ENCODE measurements at regions not wholly inside any gene's neighbourhood (a gene's known extent, or its start where the extent isn't known, plus 50 kb on each side); places are given as distances from the start of the nearest gene placed in this dataset.

DNA sequence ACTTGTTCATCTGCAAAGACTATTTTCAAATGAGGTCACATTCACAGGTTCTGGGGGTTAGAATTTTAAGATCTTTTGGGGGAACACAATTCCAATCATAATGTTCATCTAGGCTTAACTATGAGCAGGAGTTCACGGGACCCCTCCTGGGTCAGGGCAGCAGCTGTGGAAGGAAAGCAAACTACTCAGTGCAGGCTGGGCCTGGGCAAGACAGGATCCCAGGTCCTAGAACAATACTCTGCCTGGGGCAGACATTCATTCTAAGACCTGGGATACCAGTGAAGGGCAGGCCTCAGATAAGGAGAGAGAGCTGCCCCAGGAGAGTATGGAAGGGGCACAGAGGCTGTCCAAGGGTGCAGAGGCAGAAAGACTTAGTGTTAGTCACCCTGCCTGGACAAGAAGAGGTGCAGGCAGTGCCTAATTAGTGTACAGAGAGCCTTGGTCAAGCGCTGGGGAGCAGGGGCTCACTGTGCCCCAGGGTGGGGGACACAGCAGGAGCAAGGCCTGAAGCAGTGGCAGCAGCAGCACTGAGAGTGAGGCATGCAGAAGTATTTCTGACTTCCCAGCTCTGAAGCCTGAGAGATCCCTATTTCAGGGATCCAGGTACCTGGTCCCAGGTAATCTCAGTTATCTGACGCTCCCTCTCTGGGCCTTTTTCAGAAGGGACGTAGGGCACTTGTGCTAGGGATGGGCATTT, 123.0 kb upstream of the MAMLD1 start:
- Histone ChIP-seq H3K27ac (ENCODE audit: low read length) (no peak overlapping the region), H4K20me1 (ENCODE audit: low read length) (no peaks in the 10 kb centered on the region), H3K4me1 (ENCODE audit: insufficient read depth, low read length) (no peaks in the 10 kb centered on the region), H3K9ac (ENCODE audit: low read length) (no peak overlapping the region), H3K79me2 (ENCODE audit: low read length) (no peaks in the 10 kb centered on the region), H3K36me3 (ENCODE audit: low read depth, low read length) (no peaks in the 10 kb centered on the region), H3K4me2 (ENCODE audit: low read length) (no peak overlapping the region), H3K4me3 (ENCODE audit: low read length) (no peak overlapping the region), H3K9me3 (ENCODE audit: low read length) (no peaks in the 10 kb centered on the region), H2AFZ (ENCODE audit: low read length) (no peak overlapping the region), H3K9me2 (replicated peaks; ENCODE audit: low read length) (no peaks in the 10 kb centered on the region), H3K27me3 (ENCODE audit: low read length) (no peaks in the 10 kb centered on the region), H3F3A (ENCODE audit: low read length, unreplicated experiment) (no peaks in the 10 kb centered on the region)
- CTCF ChIA-PET = no interaction called here
- ATAC-seq = no peak
- no TSS peak for BruUV-seq (replicated peaks)
- POLR2A ChIA-PET (ENCODE audit: unreplicated experiment) = no interaction called here
- no peak for DNase-seq
- TF ChIP-seq EZH2phosphoT487 (IDR thresholded peaks at IDR 0.05; ENCODE audit: borderline replicate concordance, low read length) = no peak
- TF ChIP-seq, protein P1, sequence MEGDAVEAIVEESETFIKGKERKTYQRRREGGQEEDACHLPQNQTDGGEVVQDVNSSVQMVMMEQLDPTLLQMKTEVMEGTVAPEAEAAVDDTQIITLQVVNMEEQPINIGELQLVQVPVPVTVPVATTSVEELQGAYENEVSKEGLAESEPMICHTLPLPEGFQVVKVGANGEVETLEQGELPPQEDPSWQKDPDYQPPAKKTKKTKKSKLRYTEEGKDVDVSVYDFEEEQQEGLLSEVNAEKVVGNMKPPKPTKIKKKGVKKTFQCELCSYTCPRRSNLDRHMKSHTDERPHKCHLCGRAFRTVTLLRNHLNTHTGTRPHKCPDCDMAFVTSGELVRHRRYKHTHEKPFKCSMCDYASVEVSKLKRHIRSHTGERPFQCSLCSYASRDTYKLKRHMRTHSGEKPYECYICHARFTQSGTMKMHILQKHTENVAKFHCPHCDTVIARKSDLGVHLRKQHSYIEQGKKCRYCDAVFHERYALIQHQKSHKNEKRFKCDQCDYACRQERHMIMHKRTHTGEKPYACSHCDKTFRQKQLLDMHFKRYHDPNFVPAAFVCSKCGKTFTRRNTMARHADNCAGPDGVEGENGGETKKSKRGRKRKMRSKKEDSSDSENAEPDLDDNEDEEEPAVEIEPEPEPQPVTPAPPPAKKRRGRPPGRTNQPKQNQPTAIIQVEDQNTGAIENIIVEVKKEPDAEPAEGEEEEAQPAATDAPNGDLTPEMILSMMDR (conservative IDR thresholded peaks at IDR 0.05; ENCODE audit: low read depth, low read length) = no peak
- no peak for TF ChIP-seq EZH2 (IDR thresholded peaks at IDR 0.05; ENCODE audit: low read length, unreplicated experiment)
- intact Hi-C loops (cut with micrococcal nuclease) = no loop called here

DNA sequence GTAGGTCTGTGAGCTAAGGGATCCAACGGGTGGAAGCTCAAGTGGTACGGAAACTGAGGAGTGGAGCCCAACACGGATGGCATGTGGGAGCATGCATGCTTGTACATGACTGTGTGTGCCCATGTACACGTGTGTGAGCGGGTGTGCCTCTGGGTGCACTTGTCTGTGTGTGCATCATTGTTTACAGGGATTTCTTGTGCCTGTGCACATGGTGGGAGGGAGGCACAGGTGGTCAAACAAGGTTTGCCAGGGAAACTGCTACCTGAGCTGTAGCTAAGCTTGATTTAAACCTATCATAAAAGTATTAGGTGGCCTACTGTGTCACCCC, 122.5 kb upstream of the MAMLD1 start:
- Histone ChIP-seq H3K9me3 (ENCODE audit: low read length) (no peaks in the 10 kb centered on the region), H4K20me1 (ENCODE audit: low read length) (no peaks in the 10 kb centered on the region), H3K4me1 (ENCODE audit: insufficient read depth, low read length) (no peaks in the 10 kb centered on the region), H3K36me3 (ENCODE audit: low read depth, low read length) (no peaks in the 10 kb centered on the region), H3K4me3 (ENCODE audit: low read length) (no peak overlapping the region), H3K9me2 (replicated peaks; ENCODE audit: low read length) (no peaks in the 10 kb centered on the region), H3K27me3 (ENCODE audit: low read length) (no peaks in the 10 kb centered on the region), H3F3A (ENCODE audit: low read length, unreplicated experiment) (no peaks in the 10 kb centered on the region), H3K27ac (ENCODE audit: low read length) (no peak overlapping the region), H3K79me2 (ENCODE audit: low read length) (no peaks in the 10 kb centered on the region), H3K4me2 (ENCODE audit: low read length) (no peak overlapping the region), H3K9ac (ENCODE audit: low read length) (no peak overlapping the region), H2AFZ (ENCODE audit: low read length) (no peak overlapping the region)
- TF ChIP-seq EZH2phosphoT487 (IDR thresholded peaks at IDR 0.05; ENCODE audit: borderline replicate concordance, low read length) = no peak
- CTCF ChIA-PET = no interaction called here
- no TSS peak for BruUV-seq (replicated peaks)
- intact Hi-C loops (cut with micrococcal nuclease) = no loop called here
- no peak for DNase-seq
- POLR2A ChIA-PET (ENCODE audit: unreplicated experiment) = no interaction called here
- no peak for ATAC-seq

DNA sequence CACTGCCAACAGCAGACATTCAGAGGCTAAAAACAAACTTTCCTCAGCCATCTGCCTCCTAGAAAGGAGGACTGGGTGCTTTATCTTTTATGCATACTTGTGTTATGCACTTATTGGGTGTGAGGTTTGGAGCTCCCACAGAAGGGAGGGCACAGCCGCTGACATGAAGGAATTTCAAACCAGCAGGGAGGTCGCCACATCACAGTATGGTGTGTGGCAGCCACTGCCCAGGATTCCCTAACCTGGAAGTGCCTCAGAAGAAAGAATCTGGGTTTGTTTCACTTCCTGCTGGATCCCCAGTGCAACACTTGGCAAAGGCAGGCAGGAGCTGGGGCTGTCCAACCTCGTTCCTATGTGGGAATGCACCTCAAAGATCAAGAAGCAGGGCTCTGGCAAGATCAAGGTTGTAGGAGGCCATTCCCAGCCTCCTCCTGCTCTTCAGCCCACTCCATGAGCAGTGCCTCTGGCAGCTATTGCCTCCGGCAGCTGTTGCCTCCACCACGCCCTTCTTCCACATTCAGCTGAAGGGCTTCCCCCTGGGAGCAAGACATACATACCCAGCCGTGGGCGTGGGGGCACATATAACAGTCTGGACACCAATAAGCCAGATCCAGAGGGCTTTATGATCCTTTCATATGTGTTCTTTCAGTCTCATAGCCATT, 109.0 kb upstream of the MAMLD1 start:
- Histone ChIP-seq H3F3A (ENCODE audit: low read length, unreplicated experiment) (no peaks in the 10 kb centered on the region), H3K9ac (ENCODE audit: low read length) (no peak overlapping the region), H3K4me2 (ENCODE audit: low read length) (no peak overlapping the region), H3K9me3 (ENCODE audit: low read length) (no peaks in the 10 kb centered on the region), H3K4me1 (ENCODE audit: insufficient read depth, low read length) (no peaks in the 10 kb centered on the region), H4K20me1 (ENCODE audit: low read length) (no peaks in the 10 kb centered on the region), H3K27me3 (ENCODE audit: low read length) (no peaks in the 10 kb centered on the region), H3K4me3 (ENCODE audit: low read length) (no peak overlapping the region), H3K9me2 (replicated peaks; ENCODE audit: low read length) (no peaks in the 10 kb centered on the region), H3K27ac (ENCODE audit: low read length) (no peak overlapping the region), H3K36me3 (ENCODE audit: low read depth, low read length) (no peaks in the 10 kb centered on the region), H3K79me2 (ENCODE audit: low read length) (no peaks in the 10 kb centered on the region), H2AFZ (ENCODE audit: low read length) (no peak overlapping the region)
- DNase-seq (no peak), ATAC-seq (no peak)
- ChIA-PET POLR2A (ENCODE audit: unreplicated experiment) (interaction anchor here (0.6 kb wide), 1 partner anchor 9 kb away, joined by 3 read pairs; no protein-coding TSS in a partner anchor), CTCF (no interaction called here)
- no peak for TF ChIP-seq EZH2phosphoT487 (IDR thresholded peaks at IDR 0.05; ENCODE audit: borderline replicate concordance, low read length)
- no peak for TF ChIP-seq EZH2 (IDR thresholded peaks at IDR 0.05; ENCODE audit: low read length, unreplicated experiment)
- TF ChIP-seq, protein P1 (conservative IDR thresholded peaks at IDR 0.05; ENCODE audit: low read depth, low read length) = no peak
- intact Hi-C loops (cut with micrococcal nuclease) = no loop called here
- BruUV-seq (replicated peaks) = no TSS peak

Data from PC-3 (cell line).